Osteoblast (primary cell): ENCODE measurements at regions not wholly inside any gene's neighbourhood (a gene's known extent, or its start where the extent isn't known, plus 50 kb on each side); places are given as distances from the start of the nearest gene placed in this dataset.

Experiments used
- DNase-seq: peaks from one replicate; pipeline ENCODE4 v3.0.0; 2011; ENCODE audit warnings: low spot score, mixed read lengths; ENCODE audit not compliant: insufficient read length; ENCODE audit errors: missing footprints
- H2AFZ ChIP-seq: 2 replicates; pipeline ENCODE4 v1.6.0; 2011; ENCODE audit warnings: mild to moderate bottlenecking, low read length
- H3K27ac ChIP-seq: 2 replicates; pipeline ENCODE4 v1.5.1; 2011; ENCODE audit warnings: mild to moderate bottlenecking, low read depth, low read length, moderate library complexity
- H3K27me3 ChIP-seq: 2 replicates; pipeline ENCODE4 v1.6.0; 2012; ENCODE audit warnings: mild to moderate bottlenecking, control low read depth, inconsistent platforms, low read length, moderate library complexity; ENCODE audit not compliant: insufficient read depth
- H3K36me3 ChIP-seq: 2 replicates; pipeline ENCODE4 v1.5.1; 2011; ENCODE audit warnings: mild to moderate bottlenecking, low read length, control low read depth, moderate library complexity; ENCODE audit not compliant: insufficient read depth
- H3K4me1 ChIP-seq: 2 replicates; pipeline ENCODE4 v1.5.1; 2011; ENCODE audit warnings: mild to moderate bottlenecking, low read length, control low read depth, moderate library complexity; ENCODE audit not compliant: insufficient read depth
- H3K4me2 ChIP-seq: 2 replicates; pipeline ENCODE4 v1.6.0; 2011; ENCODE audit warnings: mild to moderate bottlenecking, low read length; ENCODE audit not compliant: insufficient read depth
- H3K4me3 ChIP-seq: fragments of 200-600 bp; sonication (generic); 3 replicates; pipeline ENCODE4 v1.5.1; 2012; ENCODE audit warnings: mild to moderate bottlenecking, low read length, inconsistent platforms; ENCODE audit not compliant: insufficient read depth
- H3K79me2 ChIP-seq: 2 replicates; pipeline ENCODE4 v1.6.0; 2012; ENCODE audit warnings: mild to moderate bottlenecking, low read length, control low read depth, inconsistent platforms; ENCODE audit not compliant: insufficient read depth
- H3K9me3 ChIP-seq: 2 replicates; pipeline ENCODE4 v1.5.1; 2011; ENCODE audit warnings: low read depth, low read length, control low read depth
- H4K20me1 ChIP-seq: 2 replicates; pipeline ENCODE4 v1.6.0; 2012; ENCODE audit warnings: mild to moderate bottlenecking, low read length, control low read depth; ENCODE audit not compliant: insufficient read depth
- TF ChIP-seq, protein P1 (sequence below): IDR thresholded peaks from 2 replicates; pipeline ENCODE4 v1.5.1; 2011; ENCODE audit warnings: mild to moderate bottlenecking, low read depth, low read length, moderate library complexity; ENCODE audit errors: extremely low read depth

DNA sequence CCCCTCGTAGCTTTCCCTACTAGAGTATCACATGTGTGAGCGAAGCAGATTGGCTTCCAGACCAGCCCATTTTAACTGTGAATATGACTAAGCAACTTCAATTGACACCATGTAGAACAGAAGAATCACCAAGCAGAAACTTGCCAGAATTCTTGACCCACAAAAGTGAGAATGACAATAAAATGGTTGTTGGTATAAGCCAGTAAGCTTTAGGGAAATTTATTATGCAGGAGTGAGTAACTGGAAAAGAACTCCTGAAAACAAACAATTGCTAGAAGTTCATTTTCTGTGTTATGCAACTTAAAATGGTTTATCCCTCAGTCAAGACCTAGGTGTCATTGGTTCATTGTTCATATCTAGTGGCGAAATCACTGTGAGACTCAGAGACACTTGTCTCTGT, 303.1 kb downstream of the DMRT2 start:
- H3K9me3 ChIP-seq: no peaks in the 10 kb centered on the region
- H3K27ac ChIP-seq: no peak overlapping the region
- no peak overlapping the region for H3K4me3 ChIP-seq
- no peaks in the 10 kb centered on the region for H3K4me1 ChIP-seq
- TF ChIP-seq, protein P1, sequence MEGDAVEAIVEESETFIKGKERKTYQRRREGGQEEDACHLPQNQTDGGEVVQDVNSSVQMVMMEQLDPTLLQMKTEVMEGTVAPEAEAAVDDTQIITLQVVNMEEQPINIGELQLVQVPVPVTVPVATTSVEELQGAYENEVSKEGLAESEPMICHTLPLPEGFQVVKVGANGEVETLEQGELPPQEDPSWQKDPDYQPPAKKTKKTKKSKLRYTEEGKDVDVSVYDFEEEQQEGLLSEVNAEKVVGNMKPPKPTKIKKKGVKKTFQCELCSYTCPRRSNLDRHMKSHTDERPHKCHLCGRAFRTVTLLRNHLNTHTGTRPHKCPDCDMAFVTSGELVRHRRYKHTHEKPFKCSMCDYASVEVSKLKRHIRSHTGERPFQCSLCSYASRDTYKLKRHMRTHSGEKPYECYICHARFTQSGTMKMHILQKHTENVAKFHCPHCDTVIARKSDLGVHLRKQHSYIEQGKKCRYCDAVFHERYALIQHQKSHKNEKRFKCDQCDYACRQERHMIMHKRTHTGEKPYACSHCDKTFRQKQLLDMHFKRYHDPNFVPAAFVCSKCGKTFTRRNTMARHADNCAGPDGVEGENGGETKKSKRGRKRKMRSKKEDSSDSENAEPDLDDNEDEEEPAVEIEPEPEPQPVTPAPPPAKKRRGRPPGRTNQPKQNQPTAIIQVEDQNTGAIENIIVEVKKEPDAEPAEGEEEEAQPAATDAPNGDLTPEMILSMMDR: no peak
- H3K27me3 ChIP-seq: no peaks in the 10 kb centered on the region
- H3K79me2 ChIP-seq: no peaks in the 10 kb centered on the region
- no peak for DNase-seq
- no peak overlapping the region for H2AFZ ChIP-seq
- no peak overlapping the region for H3K4me2 ChIP-seq
- H3K36me3 ChIP-seq: no peaks in the 10 kb centered on the region
- H4K20me1 ChIP-seq: no peaks in the 10 kb centered on the region

DNA sequence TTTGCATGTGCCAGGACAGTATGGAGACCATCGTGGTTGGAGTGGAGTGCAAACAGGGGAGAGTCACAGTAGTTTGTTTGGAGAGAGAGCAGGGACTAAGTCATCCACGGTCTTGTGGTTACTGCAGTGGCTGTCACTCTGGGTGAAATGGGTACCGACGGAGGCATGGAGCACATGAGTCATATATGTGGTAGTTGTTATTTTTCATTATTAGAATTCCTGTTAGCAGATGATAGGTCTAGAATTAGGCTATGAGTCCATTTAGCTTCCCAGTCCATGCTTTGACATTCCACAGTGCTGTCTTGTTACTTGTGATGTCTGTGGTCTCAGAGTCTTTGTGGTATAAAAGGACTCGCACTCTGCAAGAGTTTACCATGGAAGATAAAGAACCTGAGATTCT, 303.9 kb downstream of the DMRT2 start:
- H3K4me1 ChIP-seq: no peaks in the 10 kb centered on the region
- H3K9me3 ChIP-seq: no peaks in the 10 kb centered on the region
- H3K36me3 ChIP-seq: no peaks in the 10 kb centered on the region
- TF ChIP-seq, protein P1: no peak
- H3K79me2 ChIP-seq: no peaks in the 10 kb centered on the region
- H4K20me1 ChIP-seq: no peaks in the 10 kb centered on the region
- H3K4me2 ChIP-seq: no peak overlapping the region
- DNase-seq: no peak
- no peaks in the 10 kb centered on the region for H3K27me3 ChIP-seq
- no peak overlapping the region for H3K27ac ChIP-seq
- no peak overlapping the region for H2AFZ ChIP-seq
- no peak overlapping the region for H3K4me3 ChIP-seq

DNA sequence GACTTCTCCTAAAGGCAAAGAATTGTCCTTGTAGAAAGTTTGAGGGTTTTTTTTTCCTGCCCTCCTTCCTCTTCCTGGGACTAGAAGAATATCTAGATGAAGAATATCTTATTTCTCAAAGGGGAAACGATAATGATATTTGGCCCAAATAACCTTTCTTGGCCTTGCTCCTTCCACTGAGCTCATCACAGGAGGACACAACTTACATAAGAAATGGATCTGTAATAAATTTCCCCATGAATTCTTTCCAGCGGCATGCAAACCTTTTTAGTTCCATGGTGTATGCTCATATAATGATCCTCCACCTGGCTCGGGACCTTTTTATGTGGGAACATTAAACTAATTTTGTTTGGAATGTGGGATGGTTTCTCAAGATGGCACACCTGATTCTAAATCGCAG, 304.4 kb downstream of the DMRT2 start:
- Histone ChIP-seq H2AFZ (no peak overlapping the region), H3K4me3 (no peak overlapping the region), H3K79me2 (no peaks in the 10 kb centered on the region), H3K4me2 (no peak overlapping the region), H3K4me1 (no peaks in the 10 kb centered on the region), H3K27me3 (no peaks in the 10 kb centered on the region), H3K36me3 (no peaks in the 10 kb centered on the region), H3K27ac (no peak overlapping the region), H4K20me1 (no peaks in the 10 kb centered on the region), H3K9me3 (no peaks in the 10 kb centered on the region)
- no peak for DNase-seq
- TF ChIP-seq, protein P1: no peak

DNA sequence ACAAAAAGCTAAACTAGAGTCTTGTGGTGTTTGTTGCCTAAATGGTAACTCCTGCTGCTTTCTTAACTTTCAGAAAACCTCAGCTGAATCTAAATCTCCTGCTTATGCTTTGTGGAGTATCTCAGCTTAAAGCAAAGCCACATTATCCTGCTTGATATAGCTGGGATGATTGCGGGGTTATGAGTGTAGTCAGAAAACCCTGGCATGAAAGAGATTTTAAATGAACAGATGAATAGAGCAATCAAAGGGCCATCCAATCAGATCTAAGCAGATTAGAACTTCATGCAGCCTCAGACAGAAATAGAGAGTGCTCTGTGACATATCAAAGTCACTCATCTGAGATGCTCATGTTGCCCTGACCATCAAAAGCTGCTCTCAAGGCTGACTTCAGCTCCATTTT, 305.5 kb downstream of the DMRT2 start:
- H3K9me3 ChIP-seq: no peaks in the 10 kb centered on the region
- no peak overlapping the region for H3K27ac ChIP-seq
- no peaks in the 10 kb centered on the region for H3K4me1 ChIP-seq
- H2AFZ ChIP-seq: no peak overlapping the region
- no peaks in the 10 kb centered on the region for H4K20me1 ChIP-seq
- H3K4me3 ChIP-seq: no peak overlapping the region
- no peaks in the 10 kb centered on the region for H3K79me2 ChIP-seq
- no peaks in the 10 kb centered on the region for H3K27me3 ChIP-seq
- no peak overlapping the region for H3K4me2 ChIP-seq
- DNase-seq: no peak
- TF ChIP-seq, protein P1: no peak
- no peaks in the 10 kb centered on the region for H3K36me3 ChIP-seq
